NCI-H2081 treated with DMSO at 0.1 percent for 48 hours (cell line): ENCODE measurements at regions not wholly inside any gene's neighbourhood (a gene's known extent, or its start where the extent isn't known, plus 50 kb on each side); places are given as distances from the start of the nearest gene placed in this dataset.

ENCODE experiments used
- DNase-seq: peaks from one replicate; lab custom pipeline; 2025; lab: John Stamatoyannopoulos, UW

GRCh38 chr3:81279481-81280379 lies 481.7 kb downstream of the GBE1 start:
- DNase-seq: no peak

GRCh38 chr3:81277853-81278252 lies 483.6 kb downstream of the GBE1 start:
- DNase-seq: no peak

GRCh38 chr3:81274671-81275070 lies 486.8 kb downstream of the GBE1 start:
- DNase-seq: no peak

GRCh38 chr3:81270603-81271379 lies 490.7 kb downstream of the GBE1 start:
- DNase-seq: no peak

GRCh38 chr3:81268526-81268925 lies 492.9 kb downstream of the GBE1 start:
- no peak for DNase-seq

- DNase-seq: no peak
Observed at GRCh38 chr3:81261996-81262395, 499.4 kb downstream of the GBE1 start.

GRCh38 chr3:81255463-81255862 lies 506.0 kb downstream of the GBE1 start:
- no peak for DNase-seq

GRCh38 chr3:81251096-81251495 lies 510.3 kb downstream of the GBE1 start:
- no peak for DNase-seq

- no peak for DNase-seq
Observed at GRCh38 chr3:81249540-81250029, 511.9 kb downstream of the GBE1 start.

GRCh38 chr3:81245501-81245900 lies 515.9 kb downstream of the GBE1 start:
- DNase-seq: no peak

GRCh38 chr3:81245043-81245442 lies 516.4 kb downstream of the GBE1 start:
- DNase-seq: no peak

- DNase-seq: no peak
Observed at GRCh38 chr3:81244231-81244630, 517.2 kb downstream of the GBE1 start.

GRCh38 chr3:81242871-81243270 lies 518.6 kb downstream of the GBE1 start:
- no peak for DNase-seq

GRCh38 chr3:81237181-81237580 lies 524.3 kb downstream of the GBE1 start:
- no peak for DNase-seq

GRCh38 chr3:81218023-81218422 lies 543.4 kb downstream of the GBE1 start:
- no peak for DNase-seq

- DNase-seq: no peak
Observed at GRCh38 chr3:81217101-81217500, 544.3 kb downstream of the GBE1 start.

- DNase-seq: no peak
Observed at GRCh38 chr3:81216192-81216591, 545.3 kb downstream of the GBE1 start.

GRCh38 chr3:81214631-81215030 lies 546.8 kb downstream of the GBE1 start:
- DNase-seq: no peak

GRCh38 chr3:81199587-81199986 lies 561.9 kb downstream of the GBE1 start:
- no peak for DNase-seq

- DNase-seq: no peak
Observed at GRCh38 chr3:81198756-81199155, 562.7 kb downstream of the GBE1 start.

GRCh38 chr3:81198216-81198615 lies 563.2 kb downstream of the GBE1 start:
- no peak for DNase-seq

- no peak for DNase-seq
Observed at GRCh38 chr3:81197386-81197785, 564.1 kb downstream of the GBE1 start.

- no peak for DNase-seq
Observed at GRCh38 chr3:81195478-81195877, 566.0 kb downstream of the GBE1 start.
